ENCODE measurements at regions not wholly inside any gene's neighbourhood (a gene's known extent, or its start where the extent isn't known, plus 50 kb on each side); places are given as distances from the start of the nearest gene placed in this dataset.

GRCh38 chr15:70417535-70417934, 319.8 kb upstream of the TLE3 start:
- in situ Hi-C loops (cut with MboI; ENCODE audit: low pct_unique_long_range_greater_than_20kb, low sequenced_read_pairs, unreplicated experiment), result no loop called here
- TF ChIP-seq, protein P1, sequence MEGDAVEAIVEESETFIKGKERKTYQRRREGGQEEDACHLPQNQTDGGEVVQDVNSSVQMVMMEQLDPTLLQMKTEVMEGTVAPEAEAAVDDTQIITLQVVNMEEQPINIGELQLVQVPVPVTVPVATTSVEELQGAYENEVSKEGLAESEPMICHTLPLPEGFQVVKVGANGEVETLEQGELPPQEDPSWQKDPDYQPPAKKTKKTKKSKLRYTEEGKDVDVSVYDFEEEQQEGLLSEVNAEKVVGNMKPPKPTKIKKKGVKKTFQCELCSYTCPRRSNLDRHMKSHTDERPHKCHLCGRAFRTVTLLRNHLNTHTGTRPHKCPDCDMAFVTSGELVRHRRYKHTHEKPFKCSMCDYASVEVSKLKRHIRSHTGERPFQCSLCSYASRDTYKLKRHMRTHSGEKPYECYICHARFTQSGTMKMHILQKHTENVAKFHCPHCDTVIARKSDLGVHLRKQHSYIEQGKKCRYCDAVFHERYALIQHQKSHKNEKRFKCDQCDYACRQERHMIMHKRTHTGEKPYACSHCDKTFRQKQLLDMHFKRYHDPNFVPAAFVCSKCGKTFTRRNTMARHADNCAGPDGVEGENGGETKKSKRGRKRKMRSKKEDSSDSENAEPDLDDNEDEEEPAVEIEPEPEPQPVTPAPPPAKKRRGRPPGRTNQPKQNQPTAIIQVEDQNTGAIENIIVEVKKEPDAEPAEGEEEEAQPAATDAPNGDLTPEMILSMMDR (IDR thresholded peaks at IDR 0.05; ENCODE audit: extremely low read depth, insufficient read depth, missing control alignments), result no peak

GRCh38 chr15:70416829-70417228, 319.1 kb upstream of the TLE3 start:
- TF ChIP-seq, protein P1 (IDR thresholded peaks at IDR 0.05; ENCODE audit: extremely low read depth, insufficient read depth, missing control alignments), result no peak
- DNase-seq (ENCODE audit: low spot score), result no peak
- in situ Hi-C loops (cut with MboI; ENCODE audit: low pct_unique_long_range_greater_than_20kb, low sequenced_read_pairs, unreplicated experiment), result no loop called here

More at GRCh38 chr15:70417535-70417934, 319.8 kb upstream of the TLE3 start:
- no peak for DNase-seq (ENCODE audit: low spot score)

DNA sequence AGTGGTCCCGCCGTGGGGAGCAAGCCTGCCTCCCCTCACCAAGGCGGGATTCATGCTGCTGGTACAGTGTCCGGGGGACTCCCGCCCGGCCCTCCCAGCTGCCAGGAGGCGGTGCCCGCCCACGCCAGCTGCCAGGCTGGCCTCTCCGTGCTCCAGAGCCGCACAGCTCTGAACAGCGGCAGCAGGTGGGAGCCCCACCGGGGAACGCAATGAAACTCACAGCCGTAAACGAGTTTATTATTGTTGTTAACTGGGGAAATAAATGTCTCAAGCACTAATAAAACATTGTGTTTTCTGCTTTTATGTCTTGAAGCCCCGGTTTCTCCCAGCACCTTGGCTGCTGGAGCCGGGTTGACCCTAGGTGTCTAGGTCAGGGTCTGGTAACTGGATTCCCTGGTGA, 317.7 kb upstream of the TLE3 start:
- in situ Hi-C loops (cut with MboI; ENCODE audit: low pct_unique_long_range_greater_than_20kb, low sequenced_read_pairs, unreplicated experiment), result no loop called here
- no peak for DNase-seq (ENCODE audit: low spot score)
- TF ChIP-seq, protein P1 (IDR thresholded peaks at IDR 0.05; ENCODE audit: extremely low read depth, insufficient read depth, missing control alignments), result no peak

DNA sequence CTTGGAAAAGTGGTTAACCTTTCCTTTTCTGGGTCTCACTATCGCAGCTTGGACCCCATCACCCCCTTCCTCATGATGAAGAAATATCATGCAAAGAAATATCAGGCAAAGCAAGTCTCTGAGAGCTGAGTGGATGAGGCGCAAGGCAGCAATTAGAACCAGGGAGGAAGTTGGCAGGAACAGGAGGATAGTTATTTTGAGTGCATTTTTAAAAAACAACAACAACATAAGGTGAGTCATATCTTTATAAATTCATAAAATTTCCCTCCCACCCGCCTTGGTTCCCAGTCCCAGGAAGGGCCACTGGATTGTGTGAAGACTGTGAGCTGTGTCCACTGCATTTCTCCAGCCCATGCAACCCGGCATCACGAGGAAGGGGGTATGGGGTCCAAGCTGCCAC, 316.9 kb upstream of the TLE3 start:
- no peak for DNase-seq (ENCODE audit: low spot score)
- in situ Hi-C loops (cut with MboI; ENCODE audit: low pct_unique_long_range_greater_than_20kb, low sequenced_read_pairs, unreplicated experiment), result no loop called here
- TF ChIP-seq, protein P1 (IDR thresholded peaks at IDR 0.05; ENCODE audit: extremely low read depth, insufficient read depth, missing control alignments), result no peak

- TF ChIP-seq, protein P1 (IDR thresholded peaks at IDR 0.05; ENCODE audit: extremely low read depth, insufficient read depth, missing control alignments), result no peak
- DNase-seq (ENCODE audit: low spot score), result no peak
- in situ Hi-C loops (cut with MboI; ENCODE audit: low pct_unique_long_range_greater_than_20kb, low sequenced_read_pairs, unreplicated experiment), result no loop called here
These were observed 315.1 kb upstream of the TLE3 start for GRCh38 chr15:70412794-70413193.

DNA sequence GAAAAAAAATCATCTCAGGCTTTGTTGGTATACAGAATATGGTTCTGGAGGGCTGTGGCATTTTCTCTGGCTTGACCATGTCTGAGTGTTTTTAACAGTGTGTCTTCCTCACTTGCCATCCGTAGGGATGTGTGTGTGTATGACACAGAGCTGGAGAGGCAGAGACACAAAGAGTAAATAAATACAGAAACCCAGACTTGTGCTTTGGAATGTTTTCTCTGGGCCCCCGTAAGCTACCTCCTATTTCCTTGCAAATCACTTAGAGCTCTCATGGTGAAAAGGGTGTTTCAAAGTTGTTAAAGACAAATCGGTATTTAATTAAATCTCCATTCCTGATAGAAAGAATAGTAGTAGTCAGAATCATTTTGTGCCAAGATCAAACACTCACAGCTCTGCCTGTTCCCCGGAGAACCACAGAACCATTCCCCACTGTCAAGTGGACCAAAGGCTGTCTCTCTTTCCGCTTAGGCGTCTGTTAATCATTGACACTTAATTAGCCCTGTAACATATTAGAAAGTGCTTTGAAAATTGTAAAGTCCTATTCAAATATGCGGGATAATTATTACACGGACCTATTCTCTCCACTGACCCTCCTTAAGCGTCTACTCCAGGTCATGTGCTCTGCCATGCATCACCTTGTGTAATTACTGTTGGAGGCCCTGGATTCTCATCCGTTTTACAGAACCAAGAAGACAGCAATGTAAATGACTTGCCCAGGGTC, 313.6 kb upstream of the TLE3 start:
- no peak for DNase-seq (ENCODE audit: low spot score)
- in situ Hi-C loops (cut with MboI; ENCODE audit: low pct_unique_long_range_greater_than_20kb, low sequenced_read_pairs, unreplicated experiment), result no loop called here
- TF ChIP-seq, protein P1 (IDR thresholded peaks at IDR 0.05; ENCODE audit: extremely low read depth, insufficient read depth, missing control alignments), result no peak

All from GM13977 (cell line).